ENCODE measurements at regions not wholly inside any gene's neighbourhood (a gene's known extent, or its start where the extent isn't known, plus 50 kb on each side); places are given as distances from the start of the nearest gene placed in this dataset.

DNA sequence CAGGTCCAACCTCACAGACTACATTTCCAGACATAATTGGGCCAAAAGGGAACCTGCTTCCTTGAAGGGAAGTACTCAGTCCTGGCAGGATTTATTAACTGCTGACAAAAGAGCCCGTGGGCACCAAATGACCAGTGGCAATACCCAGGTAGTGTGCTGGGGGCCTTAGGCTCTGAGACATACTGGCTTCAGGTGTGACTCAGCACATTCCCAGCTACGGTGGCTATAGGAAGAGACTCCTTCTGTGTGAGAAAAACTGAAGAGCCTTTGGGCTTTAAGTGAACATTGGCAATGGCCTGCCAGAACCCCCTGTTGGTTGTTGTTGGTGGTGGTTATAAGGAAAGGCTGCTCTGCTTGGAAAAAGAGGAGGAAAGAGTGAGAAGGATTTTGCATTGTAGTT, 401.8 kb downstream of the KCNJ3 start:
- TF ChIP-seq, protein P1, sequence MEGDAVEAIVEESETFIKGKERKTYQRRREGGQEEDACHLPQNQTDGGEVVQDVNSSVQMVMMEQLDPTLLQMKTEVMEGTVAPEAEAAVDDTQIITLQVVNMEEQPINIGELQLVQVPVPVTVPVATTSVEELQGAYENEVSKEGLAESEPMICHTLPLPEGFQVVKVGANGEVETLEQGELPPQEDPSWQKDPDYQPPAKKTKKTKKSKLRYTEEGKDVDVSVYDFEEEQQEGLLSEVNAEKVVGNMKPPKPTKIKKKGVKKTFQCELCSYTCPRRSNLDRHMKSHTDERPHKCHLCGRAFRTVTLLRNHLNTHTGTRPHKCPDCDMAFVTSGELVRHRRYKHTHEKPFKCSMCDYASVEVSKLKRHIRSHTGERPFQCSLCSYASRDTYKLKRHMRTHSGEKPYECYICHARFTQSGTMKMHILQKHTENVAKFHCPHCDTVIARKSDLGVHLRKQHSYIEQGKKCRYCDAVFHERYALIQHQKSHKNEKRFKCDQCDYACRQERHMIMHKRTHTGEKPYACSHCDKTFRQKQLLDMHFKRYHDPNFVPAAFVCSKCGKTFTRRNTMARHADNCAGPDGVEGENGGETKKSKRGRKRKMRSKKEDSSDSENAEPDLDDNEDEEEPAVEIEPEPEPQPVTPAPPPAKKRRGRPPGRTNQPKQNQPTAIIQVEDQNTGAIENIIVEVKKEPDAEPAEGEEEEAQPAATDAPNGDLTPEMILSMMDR (IDR thresholded peaks at IDR 0.05): no peak
- TF ChIP-seq POLR2A (IDR thresholded peaks at IDR 0.05) (no peak), POLR2AphosphoS5 (IDR thresholded peaks at IDR 0.05) (no peak), EP300 (IDR thresholded peaks at IDR 0.05) (no peak)

Measured in gastroesophageal sphincter (tissue), 3 donors.